ENCODE measurements at regions not wholly inside any gene's neighbourhood (a gene's known extent, or its start where the extent isn't known, plus 50 kb on each side); places are given as distances from the start of the nearest gene placed in this dataset.
"Not testable (repeated sequence)": the region's sequence is repeated elsewhere in the genome, so short reads cannot be mapped to it uniquely, and the experiment has no call there.

- peak; percentile 35 to 72 for DNase-seq (ENCODE audit: low read depth in 2 of 2)
Measured at GRCh38 chrX:155819966-155820491, 61.1 kb upstream of the VAMP7 start.

DNA sequence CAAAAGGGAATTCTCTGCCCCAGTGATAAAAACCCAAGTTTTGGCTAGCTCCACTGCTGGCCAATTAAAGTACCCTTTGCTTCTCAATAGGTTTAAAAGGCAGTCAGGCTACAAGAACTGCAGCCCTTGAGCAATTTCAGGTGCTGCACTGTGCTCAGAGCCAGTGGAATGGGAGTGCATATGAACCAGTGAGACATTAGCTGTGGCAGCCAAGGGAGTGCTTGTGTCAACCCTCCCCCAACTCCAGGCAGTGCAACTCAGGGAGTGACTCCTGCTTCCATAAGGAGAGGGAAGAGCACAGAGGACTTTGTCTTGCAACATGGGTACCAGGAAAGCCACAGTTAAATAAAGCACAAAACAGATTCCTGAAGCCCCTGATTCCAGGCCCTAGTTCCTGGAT, 61.6 kb upstream of the VAMP7 start:
- DNase-seq (ENCODE audit: low read depth in 2 of 2) = no peak

GRCh38 chrX:155814391-155814790, 66.8 kb upstream of the VAMP7 start:
- DNase-seq (ENCODE audit: low read depth in 2 of 2) = not testable (repeated sequence)

- DNase-seq (ENCODE audit: low read depth in 2 of 2) = no peak
Measured at GRCh38 chrX:155779831-155780230, 101.3 kb upstream of the VAMP7 start.

- DNase-seq (ENCODE audit: low read depth in 2 of 2) = no peak
Measured at GRCh38 chrX:155778844-155779553, 102.1 kb upstream of the VAMP7 start.

- no peak for DNase-seq (ENCODE audit: low read depth in 2 of 2)
Measured at GRCh38 chrX:155774387-155774786, 106.8 kb upstream of the VAMP7 start.

DNA sequence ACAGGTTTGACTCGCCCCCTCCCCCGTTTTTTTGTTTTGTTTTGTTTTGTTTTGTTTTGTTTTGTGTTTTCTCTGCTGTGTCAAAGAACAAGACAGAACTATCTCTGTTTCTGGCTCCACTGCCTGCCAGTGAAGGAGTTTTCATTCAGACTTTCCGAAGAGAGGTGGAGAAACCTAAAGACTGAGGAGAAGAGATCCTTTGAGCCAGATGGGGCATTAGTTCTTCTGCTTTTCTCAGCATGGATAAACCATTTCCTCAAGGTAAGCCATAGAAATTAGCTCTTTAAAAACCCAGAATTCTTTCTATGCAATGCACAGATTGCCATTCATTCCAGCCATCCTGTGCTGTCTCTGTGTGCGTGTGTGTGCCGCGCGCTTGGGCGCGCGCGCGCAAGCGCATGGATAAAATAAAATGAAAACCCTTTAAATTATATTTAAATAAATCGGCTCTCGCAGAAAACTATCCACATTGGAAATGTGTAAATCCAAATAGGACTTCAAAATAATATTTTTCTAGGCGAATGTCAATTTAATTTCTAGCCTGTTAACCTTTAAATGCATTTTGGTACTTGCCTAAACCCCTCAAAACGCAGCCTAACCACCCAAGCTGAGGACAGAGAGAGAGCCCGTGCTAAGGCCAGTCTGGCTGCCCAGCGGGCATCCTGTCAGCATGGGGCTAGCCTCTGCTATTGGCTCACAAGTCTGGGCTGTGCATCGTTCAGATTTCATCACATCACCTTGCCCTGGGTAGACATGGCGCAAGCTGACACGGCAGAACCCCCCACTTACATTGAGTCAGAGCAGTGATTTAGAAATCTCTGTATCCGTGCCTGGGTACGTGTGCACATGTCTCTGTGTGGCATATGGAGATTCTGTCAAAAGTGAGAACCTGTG, 113.0 kb upstream of the VAMP7 start:
- DNase-seq (ENCODE audit: low read depth in 2 of 2) = no peak

GRCh38 chrX:155767051-155767875, 113.9 kb upstream of the VAMP7 start:
- peak in 1 of 2 donors; percentile 30 for DNase-seq (ENCODE audit: low read depth in 2 of 2)

GRCh38 chrX:155766321-155766720, 114.8 kb upstream of the VAMP7 start:
- no peak for DNase-seq (ENCODE audit: low read depth in 2 of 2)

DNA sequence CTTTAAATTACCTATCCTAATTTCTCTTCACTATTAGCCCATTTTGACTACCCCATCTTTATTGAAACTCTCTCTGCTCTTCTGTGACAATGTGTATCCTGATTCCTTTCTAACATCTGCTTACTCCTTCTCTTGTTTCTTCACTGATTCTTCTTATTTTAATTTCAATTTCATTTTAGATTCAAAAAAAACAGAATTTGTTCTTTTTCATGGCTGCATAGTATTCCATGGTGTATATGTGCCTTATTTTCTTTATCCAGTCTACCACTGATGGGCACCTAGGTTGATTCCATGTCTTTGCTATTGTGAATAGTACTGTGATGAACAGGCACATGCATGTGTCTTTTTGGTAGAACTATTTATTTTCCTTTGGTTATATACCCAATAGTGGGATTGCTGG, 120.0 kb upstream of the VAMP7 start:
- DNase-seq (ENCODE audit: low read depth in 2 of 2) = no peak

DNA sequence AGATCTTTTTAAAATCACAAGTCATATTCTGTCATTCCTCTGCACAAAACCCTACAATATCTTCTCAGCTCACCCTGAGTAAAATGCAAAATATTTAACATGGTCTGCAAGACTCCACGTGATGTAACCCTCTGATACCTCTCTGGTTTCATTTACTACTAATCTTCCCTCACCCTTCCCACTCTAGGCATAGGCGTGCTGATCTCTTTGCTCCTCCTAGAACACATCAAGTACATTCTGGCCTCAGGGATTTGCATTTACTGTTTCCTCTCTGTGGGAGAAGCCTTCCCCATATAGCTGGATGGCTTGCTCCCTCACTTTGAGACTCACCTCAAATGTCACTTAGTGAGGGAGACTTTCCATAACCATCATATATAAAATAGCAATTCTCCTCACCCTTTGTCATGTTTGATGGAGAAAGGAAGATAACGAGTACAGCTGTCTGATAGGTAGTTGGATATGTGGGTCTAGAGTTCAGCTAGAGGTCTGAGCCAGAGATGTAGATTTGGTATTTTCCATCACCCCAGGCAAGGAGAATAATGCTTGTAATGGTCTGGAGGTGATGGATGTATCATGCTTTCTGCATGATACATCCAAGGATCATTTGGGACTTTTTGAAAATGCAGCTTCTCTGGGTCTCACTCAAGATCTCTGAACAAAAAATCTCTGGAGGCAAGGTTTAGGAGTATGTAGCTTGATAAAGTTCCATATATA, 123.9 kb upstream of the VAMP7 start:
- DNase-seq (ENCODE audit: low read depth in 2 of 2) = no peak

- no peak for DNase-seq (ENCODE audit: low read depth in 2 of 2)
Measured at GRCh38 chrX:155755706-155756337, 125.3 kb upstream of the VAMP7 start.

DNA sequence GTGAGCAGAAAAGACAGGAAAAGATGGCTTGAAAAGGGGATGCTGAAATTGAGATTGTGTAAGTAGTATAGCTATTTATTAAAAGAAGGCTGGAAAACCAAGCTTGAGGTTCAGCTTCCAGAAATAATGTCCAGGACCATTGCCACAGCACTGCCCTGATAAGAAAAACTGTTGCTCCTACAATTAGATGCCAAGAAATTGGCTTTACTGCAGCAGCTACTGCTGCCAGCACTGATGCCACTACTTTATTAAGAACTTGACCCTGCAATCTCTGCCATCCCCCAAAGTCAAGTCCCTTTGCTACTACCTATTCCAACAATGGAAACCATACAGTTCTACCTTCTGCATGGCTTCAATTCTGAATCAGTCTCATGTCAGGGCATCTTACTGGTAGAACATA, 130.0 kb upstream of the VAMP7 start:
- DNase-seq (ENCODE audit: low read depth in 2 of 2) = no peak

DNA sequence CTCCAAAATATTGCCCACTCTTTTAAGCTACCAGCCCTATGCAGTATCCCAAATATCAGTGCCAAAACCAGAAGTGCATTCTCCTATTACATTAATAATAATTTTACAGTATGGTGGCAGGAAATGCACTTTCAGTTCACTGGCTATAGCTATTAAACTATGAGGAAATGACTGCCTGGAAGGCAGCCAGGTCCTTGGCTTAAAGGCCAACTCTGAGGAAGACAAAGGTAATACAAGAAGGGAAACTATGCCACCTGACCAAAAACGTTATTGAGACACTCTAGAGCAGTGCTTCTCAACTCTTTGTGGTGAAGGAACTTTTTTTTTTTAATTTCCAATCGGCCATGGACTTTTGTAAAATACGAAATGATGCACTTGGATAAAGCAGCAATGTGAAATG, 133.6 kb upstream of the VAMP7 start:
- DNase-seq (ENCODE audit: low read depth in 2 of 2) = peak in 1 of 2 donors; percentile 51

- peak; percentile 12 to 41 for DNase-seq (ENCODE audit: low read depth in 2 of 2)
Measured at GRCh38 chrX:155745792-155746191, 133.0 kb upstream of the TMLHE start.

GRCh38 chrX:155744534-155744933, 131.8 kb upstream of the TMLHE start:
- DNase-seq (ENCODE audit: low read depth in 2 of 2) = no peak

- not testable (repeated sequence) for DNase-seq (ENCODE audit: low read depth in 2 of 2)
Measured at GRCh38 chrX:155728335-155728734, 115.6 kb upstream of the TMLHE start.

DNA sequence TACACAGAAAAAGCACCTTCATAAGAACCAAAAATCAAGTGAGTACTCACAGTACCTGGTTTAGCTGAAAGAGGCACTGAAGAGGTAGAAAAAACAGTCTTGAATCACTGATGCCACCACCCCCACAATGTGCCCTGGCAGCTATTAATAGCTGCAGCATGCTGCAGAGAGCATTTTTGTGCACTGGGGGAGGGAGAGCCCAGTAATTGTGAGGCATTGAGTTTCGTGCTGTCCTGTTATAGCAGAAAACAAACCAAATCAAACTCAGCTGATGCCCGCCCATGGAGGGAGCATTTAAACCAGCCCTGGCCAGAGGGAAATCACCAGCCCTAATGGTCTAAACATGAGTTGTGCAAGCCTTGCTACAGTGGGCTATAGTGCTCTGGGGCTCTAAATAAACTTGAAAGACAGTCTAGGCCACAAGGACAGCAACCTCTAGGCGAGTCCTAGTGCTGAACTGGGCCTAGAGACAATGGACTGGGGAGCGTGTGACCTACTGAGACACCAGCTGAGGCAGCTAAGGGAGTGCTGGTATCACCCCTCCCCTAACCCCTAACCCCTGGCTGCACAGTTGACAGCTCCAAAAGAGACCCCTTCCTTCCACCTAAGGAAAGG, 106.3 kb upstream of the TMLHE start:
- no peak for DNase-seq (ENCODE audit: low read depth in 2 of 2)

DNA sequence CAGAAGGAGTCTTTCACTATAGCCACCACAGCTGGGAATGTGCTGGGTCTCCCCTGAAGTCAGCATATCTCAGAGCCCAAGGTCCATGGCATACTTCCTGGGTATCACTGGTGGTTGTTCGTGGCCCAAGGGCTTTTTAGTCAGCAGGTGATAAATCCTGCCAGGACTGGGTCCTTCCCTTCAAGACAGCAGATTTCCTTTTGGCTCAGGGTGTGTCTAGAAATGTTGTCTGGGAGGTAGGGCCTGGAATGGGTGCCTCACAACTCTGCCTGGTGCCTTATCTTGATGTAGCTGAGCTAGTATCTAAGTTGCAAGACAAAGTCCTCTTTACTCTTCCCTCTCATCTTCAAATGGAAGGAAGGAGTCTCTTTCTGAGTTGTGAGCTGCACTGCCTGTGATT, 102.4 kb upstream of the TMLHE start:
- no peak for DNase-seq (ENCODE audit: low read depth in 2 of 2)

GRCh38 chrX:155695419-155695818, 82.7 kb upstream of the TMLHE start:
- DNase-seq (ENCODE audit: low read depth in 2 of 2) = no peak

Measured in dermis microvascular lymphatic vessel endothelial cell (primary cell).